HG02840 (cell line): ENCODE measurements at regions not wholly inside any gene's neighbourhood (a gene's known extent, or its start where the extent isn't known, plus 50 kb on each side); places are given as distances from the start of the nearest gene placed in this dataset.
"Not testable (repeated sequence)": the region's sequence is repeated elsewhere in the genome, so short reads cannot be mapped to it uniquely, and the experiment has no call there.

Source experiments
- ATAC-seq: cut with Tn5 transposase; IDR thresholded peaks from one replicate; pipeline ENCODE4 v1.9.1; 2021; ENCODE audit warnings: mild to moderate bottlenecking, moderate library complexity, moderate number of reproducible peaks; ENCODE audit not compliant: unreplicated experiment, low FRiP score

DNA sequence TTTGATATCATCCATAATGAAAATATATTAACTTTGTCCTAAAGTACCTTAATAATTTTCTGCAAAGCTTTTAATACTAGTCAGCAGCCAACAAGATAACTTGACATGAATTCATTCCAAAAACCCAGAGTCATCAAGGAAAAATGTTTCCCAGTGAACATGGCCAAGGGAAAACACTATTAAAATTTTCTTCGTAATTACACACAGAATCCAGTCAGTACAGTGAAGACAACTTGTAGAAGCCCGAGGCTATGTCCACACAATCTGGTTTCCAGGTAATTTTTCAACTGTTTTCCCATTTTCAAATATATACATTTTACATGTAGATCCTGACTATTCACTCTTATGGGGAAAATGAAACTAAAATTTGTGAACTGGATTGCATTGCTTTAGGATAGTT, 600.9 kb downstream of the CDH8 start:
- no peak for ATAC-seq

DNA sequence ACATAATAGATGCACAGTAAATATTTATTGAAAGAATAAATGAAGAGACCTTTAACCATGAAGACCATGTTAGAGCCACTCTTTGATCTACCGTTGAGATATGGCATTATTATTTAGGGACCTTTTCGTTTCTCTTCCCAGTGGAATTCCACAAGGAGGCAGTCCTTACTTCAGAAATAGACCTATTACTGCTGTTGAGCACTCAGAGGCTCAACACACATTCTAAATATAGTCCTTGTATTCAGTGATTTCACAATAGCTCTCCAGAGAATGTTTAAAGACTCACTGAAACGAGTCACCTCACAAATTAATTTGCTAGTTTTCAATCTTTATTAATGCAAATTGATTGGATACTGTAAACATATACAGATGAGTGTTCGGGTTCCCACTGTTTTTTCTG, 603.8 kb downstream of the CDH8 start:
- ATAC-seq, result no peak

DNA sequence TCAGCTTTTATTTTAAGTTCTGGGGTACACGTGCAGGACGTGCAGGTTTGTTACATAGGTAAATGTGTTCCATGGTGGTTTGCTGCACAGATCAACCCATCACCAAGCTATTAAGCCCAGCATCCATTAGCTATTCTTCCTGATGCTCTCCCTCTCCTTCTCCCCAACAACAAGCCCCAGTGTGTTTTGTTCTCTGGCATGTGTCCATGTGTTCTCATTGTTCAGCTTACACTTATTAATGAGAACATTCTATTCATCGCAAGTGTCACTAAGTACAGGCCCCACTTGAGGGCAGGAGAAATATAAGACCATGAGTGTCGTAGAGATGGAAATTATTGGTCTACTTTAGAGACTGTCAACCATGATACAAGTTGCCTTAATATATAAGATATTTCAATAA, 615.1 kb downstream of the CDH8 start:
- ATAC-seq, result no peak

DNA sequence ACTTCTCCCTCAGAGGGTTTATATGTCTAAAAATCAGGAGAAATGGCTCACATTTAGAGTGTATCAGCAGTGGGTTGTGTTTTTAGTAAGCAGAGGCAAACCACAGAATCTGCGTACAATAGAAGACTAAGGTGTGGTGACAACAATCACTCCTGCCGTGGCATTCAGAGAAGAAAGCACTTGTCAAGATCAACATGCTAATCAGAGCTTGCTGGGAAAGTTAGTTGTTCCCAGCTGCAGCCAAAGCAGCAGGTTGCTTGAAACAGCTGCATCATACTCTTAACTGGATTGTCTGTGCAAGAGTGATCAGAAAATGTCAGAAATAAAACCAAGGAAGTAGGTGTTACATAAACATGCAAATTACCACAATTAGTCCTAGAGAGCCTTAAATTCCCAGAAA, 616.4 kb downstream of the CDH8 start:
- no peak for ATAC-seq

DNA sequence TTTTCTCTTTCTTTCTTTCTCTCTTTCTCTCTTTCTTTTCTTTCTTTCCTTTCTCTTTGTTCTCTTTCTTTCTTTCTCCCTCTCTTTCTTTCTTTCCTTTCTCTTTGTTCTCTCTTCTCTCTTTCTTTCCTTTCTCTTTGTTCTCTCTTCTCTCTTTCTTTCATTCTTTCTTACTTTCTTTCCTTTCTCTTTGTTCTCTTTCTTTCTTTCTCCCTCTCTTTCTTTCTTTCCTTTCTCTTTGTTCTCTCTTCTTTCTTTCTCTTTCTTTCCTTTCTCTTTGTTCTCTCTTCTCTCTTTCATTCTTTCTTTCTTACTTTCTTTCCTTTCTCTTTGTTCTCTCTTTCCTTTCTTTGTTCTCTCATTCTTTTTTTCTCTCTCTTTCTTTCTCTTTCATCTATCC, 617.4 kb downstream of the CDH8 start:
- ATAC-seq, result not testable (repeated sequence)

DNA sequence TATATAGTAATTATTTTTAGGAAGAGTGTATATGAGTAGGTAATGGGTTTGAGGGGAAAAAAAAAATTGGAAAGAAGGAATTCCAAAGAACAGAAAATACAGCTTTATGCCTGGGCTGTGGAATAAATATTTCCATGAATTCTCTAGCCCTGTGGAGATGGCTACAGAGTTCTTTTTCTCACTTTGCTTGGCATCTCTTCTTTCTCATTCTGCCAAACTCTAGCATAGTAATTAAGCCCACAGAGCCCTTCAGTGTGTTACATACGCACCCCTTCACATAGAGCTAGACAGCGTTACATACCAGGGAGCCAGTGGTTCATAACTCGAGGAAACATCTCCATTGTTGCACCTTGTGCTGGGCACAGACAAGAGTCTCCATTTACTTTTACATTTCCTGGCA, 621.1 kb downstream of the CDH8 start:
- ATAC-seq, result no peak

DNA sequence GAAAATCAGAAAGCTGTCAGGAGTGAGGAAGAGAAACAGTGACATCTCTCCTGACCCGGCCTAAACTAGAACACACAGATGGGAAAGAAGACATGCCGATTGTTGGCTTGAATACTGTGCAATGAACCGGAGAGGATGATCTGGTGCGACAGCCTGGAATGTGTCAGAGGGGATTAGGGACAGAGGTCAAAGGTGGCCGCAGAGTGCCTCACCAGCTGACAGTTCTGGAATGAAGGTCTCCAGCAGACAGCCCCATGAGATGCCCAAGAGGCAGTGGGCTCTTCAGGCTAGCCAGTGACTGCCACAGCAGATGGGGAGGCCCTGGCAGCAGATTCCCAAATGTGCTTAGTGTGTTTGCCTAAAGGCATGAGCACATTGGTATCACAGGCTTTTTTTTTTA, 623.2 kb downstream of the CDH8 start:
- ATAC-seq, result no peak

DNA sequence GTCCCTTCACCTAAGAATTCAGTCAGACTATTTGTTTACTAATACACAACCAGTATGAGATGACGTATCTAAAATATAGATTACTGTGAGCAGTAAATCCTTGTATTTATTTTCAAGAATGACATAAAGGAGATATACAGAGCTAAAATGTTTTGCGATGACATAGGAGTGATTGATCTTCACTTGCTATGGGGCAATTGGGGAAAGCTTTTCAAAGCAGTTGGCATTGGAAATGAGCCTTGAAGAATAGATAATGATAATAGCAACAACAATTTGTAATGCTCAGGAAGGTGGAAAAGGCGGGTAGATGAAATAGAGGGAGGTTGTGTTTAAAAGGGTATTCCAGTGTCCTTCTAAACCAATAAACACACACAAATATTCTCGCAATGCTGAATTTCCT, 623.7 kb downstream of the CDH8 start:
- no peak for ATAC-seq

DNA sequence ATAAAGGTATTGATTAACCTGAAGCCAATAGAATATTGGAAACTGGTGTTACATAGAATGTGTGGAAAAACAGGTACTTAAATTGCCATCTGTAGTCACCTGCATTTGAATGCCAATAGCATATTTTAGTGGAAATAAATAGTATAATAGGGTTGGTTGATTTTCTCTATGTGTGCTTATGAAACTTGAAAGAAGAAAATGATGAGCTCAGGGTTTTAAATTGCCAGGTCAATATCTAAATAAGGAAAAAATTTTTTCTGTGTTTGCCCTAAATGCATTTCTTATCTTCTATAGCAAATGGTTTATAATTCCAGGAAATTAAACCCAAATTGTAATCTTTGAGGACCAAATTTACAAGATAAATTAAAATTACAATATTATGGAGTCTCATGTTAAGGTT, 626.6 kb downstream of the CDH8 start:
- ATAC-seq, result no peak

DNA sequence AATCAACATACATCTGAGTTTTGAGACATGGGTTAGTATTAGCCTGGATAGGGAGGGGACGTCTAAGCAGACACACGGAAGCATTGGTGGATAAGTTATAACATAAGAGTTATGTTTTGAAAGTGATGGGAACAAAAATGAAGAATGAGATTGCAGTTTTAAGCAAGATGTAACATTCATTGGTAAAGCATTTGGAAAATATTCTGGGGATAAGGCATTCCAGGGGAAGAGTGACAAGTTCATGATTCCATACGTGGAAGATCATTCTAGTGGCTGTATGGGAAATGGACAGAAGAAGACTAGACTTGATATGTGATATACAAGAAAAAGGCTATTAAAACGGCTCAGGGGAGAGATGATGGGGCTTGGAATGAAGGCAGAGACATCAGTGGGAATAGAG, 632.9 kb downstream of the CDH8 start:
- ATAC-seq, result no peak

DNA sequence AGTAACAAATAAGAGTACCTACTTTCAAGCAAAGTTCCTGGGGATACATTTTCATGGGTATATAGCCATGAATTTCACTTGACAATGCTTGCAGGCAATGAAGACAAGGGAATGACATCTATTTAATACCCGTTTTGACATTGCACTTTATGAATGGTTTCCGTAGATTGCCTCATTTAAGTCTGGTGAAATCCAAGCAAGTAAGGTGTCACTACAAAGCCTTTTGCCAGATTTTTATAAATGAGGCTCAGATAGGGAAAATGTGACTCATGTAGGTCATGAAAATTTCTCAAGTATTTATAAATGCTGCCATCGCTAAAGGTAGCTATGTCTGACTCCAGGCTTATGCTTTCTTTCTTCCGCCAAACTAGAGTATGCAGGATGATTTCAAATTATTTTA, 644.3 kb downstream of the CDH8 start:
- no peak for ATAC-seq

DNA sequence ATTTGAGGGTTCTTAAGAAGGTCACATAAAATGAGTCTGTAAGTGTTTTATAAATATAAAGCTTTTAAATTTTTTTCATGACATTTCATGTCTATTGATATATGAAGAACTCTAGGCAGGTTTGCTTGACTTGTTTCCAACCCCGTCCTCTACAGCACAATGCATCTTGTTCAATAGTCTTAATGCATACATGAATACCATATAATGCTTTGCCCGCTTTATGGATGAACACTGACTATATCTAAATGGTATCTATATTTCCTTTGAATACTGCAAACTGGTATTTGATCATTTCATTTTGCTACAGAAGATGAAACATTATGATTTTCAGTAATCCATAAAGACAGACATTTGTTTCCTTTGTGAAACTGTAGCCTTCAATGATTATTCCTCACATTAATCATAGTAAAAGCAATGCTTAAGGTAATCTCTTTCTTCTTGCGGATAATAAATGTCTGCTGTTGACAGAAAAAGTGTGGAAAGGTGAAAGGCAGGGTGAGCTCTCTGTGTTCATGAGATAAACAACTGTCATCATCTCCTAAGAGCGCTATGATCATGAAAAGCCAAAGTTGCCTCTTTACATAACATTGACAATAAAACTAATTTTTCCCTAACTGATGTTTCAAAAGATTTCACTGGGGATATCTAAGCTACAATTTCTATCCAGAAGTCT, 645.1 kb downstream of the CDH8 start:
- ATAC-seq, result no peak

DNA sequence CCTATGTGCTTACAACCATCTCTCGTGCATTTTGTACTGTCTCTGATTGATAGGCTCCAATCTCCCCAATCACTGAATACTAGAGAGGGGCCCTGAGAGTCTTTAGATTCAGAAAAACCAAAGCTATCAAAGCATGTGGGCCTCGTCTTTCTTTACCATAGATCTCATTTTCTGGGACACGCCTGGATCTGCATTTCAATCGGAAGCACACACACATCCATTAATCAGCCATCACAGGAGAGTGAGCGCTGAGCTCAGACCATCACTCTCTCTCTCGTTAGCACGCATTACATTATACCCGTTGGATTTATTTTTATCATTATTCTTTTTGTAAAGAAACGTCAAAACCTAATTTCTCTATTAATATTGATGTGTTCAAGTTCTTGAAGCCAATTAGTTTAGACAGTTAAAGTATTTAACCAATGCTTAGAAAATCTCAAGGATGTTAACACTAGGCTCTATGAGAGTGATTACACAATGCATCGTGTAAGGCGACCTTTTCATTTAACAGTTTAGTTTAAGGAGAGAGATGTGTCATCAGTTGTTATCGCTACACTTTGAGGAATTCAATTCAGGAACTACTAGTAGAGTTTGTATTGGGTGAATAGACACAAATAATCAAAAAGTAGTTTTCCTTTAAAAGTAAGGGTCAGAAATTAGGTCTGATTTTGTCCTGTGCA, 650.7 kb downstream of the CDH8 start:
- no peak for ATAC-seq

DNA sequence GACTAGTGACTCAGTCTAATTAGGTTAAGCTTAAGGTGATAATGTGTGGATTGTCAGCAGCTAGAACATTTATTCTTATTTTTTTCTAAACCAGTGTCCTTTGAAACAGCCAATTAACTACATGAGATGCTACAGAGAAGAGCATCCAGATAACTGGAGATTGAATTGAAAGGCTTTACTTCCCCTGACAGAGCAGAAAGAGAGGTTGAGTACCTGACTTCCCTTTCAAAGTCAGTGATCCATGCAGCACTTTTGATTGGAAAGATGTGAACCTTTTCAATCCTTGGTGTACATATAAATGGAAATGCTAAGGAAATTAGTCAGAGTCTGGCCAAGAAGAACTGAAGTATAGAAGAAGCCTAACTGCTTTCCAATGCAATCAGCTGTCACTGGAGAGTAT, 653.8 kb downstream of the CDH8 start:
- no peak for ATAC-seq

DNA sequence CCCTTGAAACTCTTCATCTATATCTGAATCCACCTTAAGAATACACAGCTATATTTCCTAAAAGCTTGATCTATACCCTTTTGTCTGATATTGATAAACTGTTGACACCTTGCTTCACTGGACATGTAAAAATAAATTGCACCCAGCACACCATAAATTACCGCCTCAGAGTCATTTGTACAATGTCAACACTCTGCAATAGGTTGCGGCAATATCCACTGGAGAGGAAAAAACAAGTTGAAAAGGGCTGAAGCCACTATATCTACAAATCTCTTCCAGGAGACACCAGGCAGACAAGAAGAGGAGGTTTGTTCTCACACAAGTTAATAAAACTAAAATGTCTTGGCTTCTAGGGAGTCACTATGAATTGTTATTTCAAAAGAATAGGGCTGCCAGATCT, 656.9 kb downstream of the CDH8 start:
- no peak for ATAC-seq

DNA sequence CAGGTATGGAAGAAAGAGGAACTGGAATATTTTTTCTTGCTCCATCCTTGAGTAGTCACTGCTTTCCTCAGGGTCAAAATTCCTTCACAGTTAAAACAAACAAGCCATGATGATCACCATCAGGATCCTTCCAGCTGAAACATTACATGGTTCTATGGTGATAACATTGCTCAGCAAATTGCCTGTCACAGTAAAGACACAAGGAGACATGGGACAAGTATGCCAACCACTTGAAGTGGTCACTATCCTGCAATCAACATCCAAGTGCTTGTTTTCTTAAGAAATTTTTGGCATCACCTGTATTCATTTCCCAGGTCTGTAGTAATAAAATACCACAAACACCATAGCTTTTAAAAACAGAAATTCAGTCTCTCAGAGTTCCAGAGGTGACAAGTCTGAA, 662.2 kb downstream of the CDH8 start:
- no peak for ATAC-seq

DNA sequence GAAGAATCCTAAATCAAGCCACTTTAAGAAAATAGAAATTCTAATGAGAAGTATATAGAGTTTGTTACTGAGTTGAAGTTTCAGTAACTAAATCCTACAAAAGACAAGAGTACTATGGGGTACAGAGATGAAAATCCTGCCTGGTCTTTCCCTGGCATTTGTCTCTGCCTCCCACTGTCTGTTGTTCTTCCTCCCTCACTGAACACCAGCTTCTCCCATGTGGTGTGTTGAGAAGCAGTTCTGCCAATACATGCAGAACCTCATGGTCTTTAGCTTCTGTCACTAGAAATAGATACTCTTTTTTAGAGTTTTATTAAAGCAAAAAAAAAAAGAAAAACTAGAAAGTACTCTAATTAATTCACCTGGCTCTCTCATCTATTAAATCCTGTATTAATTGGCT, 664.4 kb downstream of the CDH8 start:
- no peak for ATAC-seq

DNA sequence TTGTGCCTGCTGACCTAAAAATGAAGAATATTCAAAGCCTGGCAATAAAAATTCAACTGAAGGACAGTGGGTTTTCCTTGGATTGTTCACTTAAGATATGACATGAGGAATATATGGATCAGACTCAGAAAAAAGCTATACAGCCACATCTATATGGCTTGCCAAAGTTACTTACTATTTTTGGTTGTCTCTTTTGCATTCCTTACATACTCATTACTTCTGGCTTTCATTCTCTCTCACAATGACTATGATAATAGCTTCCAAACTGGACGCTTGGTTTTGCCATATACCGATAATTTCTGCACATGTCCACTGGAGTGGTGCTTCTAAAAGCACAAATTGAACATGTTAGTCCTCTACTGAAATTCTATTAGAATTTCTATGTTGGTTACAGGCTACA, 664.9 kb downstream of the CDH8 start:
- no peak for ATAC-seq

DNA sequence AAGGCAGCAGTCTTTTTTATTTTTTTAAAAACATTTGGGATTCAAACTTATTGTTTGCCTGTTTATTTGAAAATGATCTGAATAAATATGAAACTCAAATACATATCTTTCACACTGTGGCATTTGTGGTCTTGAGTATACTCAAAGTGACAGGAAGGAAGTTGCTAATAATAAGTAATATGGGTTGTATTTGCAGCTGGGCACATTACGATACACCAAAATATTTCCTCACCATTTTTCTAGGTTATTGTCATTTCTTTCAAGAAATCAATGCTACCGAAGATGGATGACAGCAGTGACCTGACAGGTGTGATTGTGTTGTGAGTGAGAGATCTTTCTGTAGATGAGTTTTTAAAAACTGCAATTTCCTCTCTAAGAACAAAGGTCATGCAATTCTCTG, 665.7 kb downstream of the CDH8 start:
- ATAC-seq, result no peak

DNA sequence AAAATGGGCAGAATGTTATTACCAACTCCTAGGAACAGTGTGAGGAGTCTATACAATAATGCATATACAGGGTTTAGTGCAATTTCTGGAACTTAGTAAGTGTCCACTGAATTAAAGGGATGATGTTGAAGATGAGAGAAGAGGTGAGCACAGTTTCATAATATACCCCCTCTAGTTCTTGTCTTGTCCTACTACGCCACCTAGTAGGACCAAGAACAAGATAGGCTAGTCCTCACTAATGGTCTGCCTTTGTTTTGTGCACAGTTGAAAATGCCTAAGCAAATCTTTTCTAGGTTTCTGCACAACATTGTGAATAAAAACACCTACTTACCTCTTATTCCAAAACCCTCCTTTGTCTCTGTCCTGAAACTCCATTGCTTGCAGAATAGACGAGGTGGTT, 670.2 kb downstream of the CDH8 start:
- no peak for ATAC-seq

DNA sequence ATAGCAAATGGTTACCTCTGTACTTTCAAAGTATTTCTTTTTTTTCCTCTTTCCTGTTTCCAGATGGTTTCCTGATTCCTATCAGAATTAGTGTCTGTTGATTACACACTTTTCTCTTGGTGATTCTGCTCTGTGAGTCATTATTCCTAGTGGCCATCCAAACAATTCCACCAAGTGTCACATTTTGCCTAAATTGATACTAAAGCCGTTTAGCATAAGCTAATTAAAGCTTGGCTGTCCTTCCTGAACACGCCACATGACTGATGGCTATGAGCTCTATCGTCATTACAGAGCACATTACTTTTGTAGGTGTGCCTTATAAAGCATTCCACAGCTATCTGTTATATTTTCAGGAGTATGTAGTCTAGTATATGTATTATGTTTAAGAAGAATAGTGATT, 671.2 kb downstream of the CDH8 start:
- no peak for ATAC-seq

DNA sequence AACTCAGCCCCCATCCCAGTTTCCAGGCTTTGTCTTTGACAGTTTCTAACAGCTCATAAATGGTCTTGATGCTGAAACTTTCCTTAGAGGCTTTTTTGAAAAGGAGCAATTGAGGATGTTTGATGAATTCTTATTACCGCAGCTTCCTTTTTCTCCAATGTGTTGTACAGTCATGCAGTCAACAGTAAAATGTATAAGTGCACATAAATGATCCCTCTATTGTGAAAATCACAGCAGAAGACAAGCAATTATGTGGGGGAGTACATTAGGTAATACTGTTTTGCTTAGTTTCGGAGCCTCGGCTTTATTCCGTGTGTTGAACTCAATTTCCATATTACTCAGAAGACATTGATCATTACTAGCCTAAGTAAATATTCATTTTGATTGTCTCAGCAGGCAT, 673.7 kb downstream of the CDH8 start:
- no peak for ATAC-seq

DNA sequence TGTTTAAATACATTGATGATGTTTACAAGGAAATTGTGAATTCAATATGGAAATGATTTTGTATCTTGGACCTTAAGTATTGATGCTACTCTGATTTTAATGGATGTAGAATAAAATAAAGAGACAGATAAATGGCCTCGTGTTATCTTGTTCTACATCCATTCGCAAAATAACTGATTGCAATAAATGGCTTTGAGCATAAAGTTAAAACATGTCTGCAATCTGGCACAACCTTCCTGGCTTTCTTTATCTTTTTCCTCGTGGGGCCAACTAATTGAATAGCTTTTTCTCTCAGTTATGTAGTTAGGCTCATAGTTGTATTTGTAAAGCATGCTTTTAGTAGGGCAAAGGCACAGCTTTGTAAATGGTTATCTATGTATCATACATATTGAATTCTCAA, 691.4 kb downstream of the CDH8 start:
- no peak for ATAC-seq
